Smooth muscle cell (in vitro differentiated cells): ENCODE measurements at regions not wholly inside any gene's neighbourhood (a gene's known extent, or its start where the extent isn't known, plus 50 kb on each side); places are given as distances from the start of the nearest gene placed in this dataset.

Experiments
- DNase-seq: peaks from one replicate; lab custom pipeline; 2025; ENCODE audit not compliant: unreplicated experiment; lab: John Stamatoyannopoulos, UW
- H2AFZ ChIP-seq: fragments of 200-600 bp; sonication (generic); 2 replicates; pipeline ENCODE4 v1.6.0; 2016; ENCODE audit warnings: antibody characterized with exemption, low read depth, mild to moderate bottlenecking
- H3F3A ChIP-seq: fragments of 200-600 bp; sonication (generic); 2 replicates; pipeline ENCODE4 v1.6.0; 2017; ENCODE audit warnings: antibody characterized with exemption, low read depth
- H3K27ac ChIP-seq: fragments of 200-600 bp; sonication (generic); 2 replicates; pipeline ENCODE4 v1.5.1; 2016; ENCODE audit warnings: low read depth, mild to moderate bottlenecking
- H3K27me3 ChIP-seq: fragments of 200-600 bp; sonication (generic); 2 replicates; pipeline ENCODE4 v1.6.1; 2016; ENCODE audit warnings: low read depth, mild to moderate bottlenecking
- H3K36me3 ChIP-seq: fragments of 200-600 bp; sonication (generic); 2 replicates; pipeline ENCODE4 v1.5.1; 2016; ENCODE audit warnings: low read depth
- H3K4me1 ChIP-seq: fragments of 200-600 bp; sonication (generic); 2 replicates; pipeline ENCODE4 v1.5.1; 2016; ENCODE audit warnings: low read depth
- H3K4me2 ChIP-seq: fragments of 200-600 bp; sonication (generic); 2 replicates; pipeline ENCODE4 v1.6.0; 2016; ENCODE audit warnings: mild to moderate bottlenecking
- H3K4me3 ChIP-seq: fragments of 200-600 bp; sonication (generic); 2 replicates; pipeline ENCODE4 v1.5.1; 2016; ENCODE audit warnings: mild to moderate bottlenecking
- H3K79me2 ChIP-seq: fragments of 200-600 bp; sonication (generic); 2 replicates; pipeline ENCODE4 v1.6.0; 2016; ENCODE audit warnings: low read depth, mild to moderate bottlenecking
- H3K9ac ChIP-seq: fragments of 200-600 bp; sonication (generic); 2 replicates; pipeline ENCODE4 v1.6.0; 2016; ENCODE audit warnings: low read depth
- H3K9me3 ChIP-seq: fragments of 200-600 bp; sonication (generic); replicated peaks from 2 replicates; pipeline ENCODE4 v1.5.1; 2016; ENCODE audit warnings: low read depth
- H4K20me1 ChIP-seq: fragments of 200-600 bp; sonication (generic); 2 replicates; pipeline ENCODE4 v1.6.0; 2016; ENCODE audit warnings: low read depth
- WGBS: methylation state at CpG from one replicate; pipeline ENCODE4 v1.1.7; 2016; ENCODE audit warnings: low lambda C conversion rate; 5-methylcytosine and 5-hydroxymethylcytosine counted together
- TF ChIP-seq, protein P1 (sequence below): fragments of 200-600 bp; sonication (generic); IDR thresholded peaks from 2 replicates; pipeline ENCODE4 v1.5.1; 2017; ENCODE audit warnings: borderline replicate concordance, mild to moderate bottlenecking, antibody characterized with exemption; ENCODE audit not compliant: insufficient read depth, poor library complexity, severe bottlenecking

DNA sequence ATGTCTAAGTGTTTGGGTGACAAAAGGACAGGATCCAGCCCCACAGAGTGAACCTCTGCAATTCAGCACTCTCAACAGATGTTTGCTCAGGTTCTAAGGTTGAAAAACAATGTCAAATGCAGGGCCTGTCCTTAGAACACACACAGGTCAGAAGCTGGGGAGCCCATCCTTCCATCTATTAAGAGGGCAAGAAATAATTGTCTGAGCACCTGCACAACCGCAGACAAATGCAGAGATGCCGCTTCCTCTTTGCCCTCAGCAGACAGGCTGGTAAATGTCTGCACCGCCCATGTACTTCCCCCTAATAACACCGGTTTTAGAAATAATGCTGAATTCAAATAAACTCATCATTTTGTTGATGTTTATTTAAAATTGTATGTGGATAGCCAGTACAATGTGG is 414.5 kb upstream of the ADAMTS16 start:
- no peaks in the 10 kb centered on the region for H4K20me1 ChIP-seq
- no peak overlapping the region for H2AFZ ChIP-seq
- TF ChIP-seq, protein P1, sequence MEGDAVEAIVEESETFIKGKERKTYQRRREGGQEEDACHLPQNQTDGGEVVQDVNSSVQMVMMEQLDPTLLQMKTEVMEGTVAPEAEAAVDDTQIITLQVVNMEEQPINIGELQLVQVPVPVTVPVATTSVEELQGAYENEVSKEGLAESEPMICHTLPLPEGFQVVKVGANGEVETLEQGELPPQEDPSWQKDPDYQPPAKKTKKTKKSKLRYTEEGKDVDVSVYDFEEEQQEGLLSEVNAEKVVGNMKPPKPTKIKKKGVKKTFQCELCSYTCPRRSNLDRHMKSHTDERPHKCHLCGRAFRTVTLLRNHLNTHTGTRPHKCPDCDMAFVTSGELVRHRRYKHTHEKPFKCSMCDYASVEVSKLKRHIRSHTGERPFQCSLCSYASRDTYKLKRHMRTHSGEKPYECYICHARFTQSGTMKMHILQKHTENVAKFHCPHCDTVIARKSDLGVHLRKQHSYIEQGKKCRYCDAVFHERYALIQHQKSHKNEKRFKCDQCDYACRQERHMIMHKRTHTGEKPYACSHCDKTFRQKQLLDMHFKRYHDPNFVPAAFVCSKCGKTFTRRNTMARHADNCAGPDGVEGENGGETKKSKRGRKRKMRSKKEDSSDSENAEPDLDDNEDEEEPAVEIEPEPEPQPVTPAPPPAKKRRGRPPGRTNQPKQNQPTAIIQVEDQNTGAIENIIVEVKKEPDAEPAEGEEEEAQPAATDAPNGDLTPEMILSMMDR, result no peak
- no peaks in the 10 kb centered on the region for H3K79me2 ChIP-seq
- H3K36me3 ChIP-seq, result no peaks in the 10 kb centered on the region
- H3K4me3 ChIP-seq, result no peak overlapping the region
- no peaks in the 10 kb centered on the region for H3K27me3 ChIP-seq
- no peaks in the 10 kb centered on the region for H3F3A ChIP-seq
- H3K4me1 ChIP-seq, result no peaks in the 10 kb centered on the region
- H3K9ac ChIP-seq, result no peak overlapping the region
- no peak for DNase-seq
- no peaks in the 10 kb centered on the region for H3K9me3 ChIP-seq
- H3K27ac ChIP-seq, result no peak overlapping the region
- 90% methylated on average over 4 of the region's 4 CpGs for WGBS
- no peak overlapping the region for H3K4me2 ChIP-seq

DNA sequence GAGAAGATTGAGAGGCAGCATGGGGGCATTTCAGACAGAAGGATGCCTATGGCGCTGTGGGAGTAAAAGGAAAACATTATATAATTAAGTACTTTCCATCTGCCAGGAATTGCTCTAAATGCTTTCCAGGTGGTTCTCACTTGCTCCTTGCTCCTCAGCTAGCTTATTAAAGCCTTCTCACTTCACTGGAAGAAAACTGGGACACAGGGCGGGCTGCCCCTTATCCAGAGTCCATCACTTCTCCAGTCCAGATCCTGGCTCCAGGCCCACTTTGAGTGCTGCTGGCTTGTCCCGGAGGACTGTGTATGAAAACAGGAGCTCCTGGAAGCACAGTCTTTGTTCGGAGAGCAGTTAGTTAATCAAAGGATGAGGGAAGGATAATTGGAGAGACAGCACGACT is 409.9 kb upstream of the ADAMTS16 start:
- 87% methylated on average over 5 of the region's 5 CpGs for WGBS
- Histone ChIP-seq H3K9me3 (no peaks in the 10 kb centered on the region), H2AFZ (no peak overlapping the region), H3K4me2 (no peak overlapping the region), H3F3A (no peaks in the 10 kb centered on the region), H4K20me1 (no peaks in the 10 kb centered on the region), H3K79me2 (no peaks in the 10 kb centered on the region), H3K27ac (no peak overlapping the region), H3K9ac (no peak overlapping the region), H3K27me3 (no peaks in the 10 kb centered on the region), H3K4me3 (no peak overlapping the region), H3K4me1 (no peaks in the 10 kb centered on the region), H3K36me3 (no peaks in the 10 kb centered on the region)
- DNase-seq, result no peak
- TF ChIP-seq, protein P1, result no peak

- no peak overlapping the region for H3K4me2 ChIP-seq
- H4K20me1 ChIP-seq, result no peaks in the 10 kb centered on the region
- no peaks in the 10 kb centered on the region for H3K79me2 ChIP-seq
- H3K4me1 ChIP-seq, result no peaks in the 10 kb centered on the region
- WGBS, result 76% methylated on average over 2 of the region's 2 CpGs
- no peaks in the 10 kb centered on the region for H3K36me3 ChIP-seq
- TF ChIP-seq, protein P1, result no peak
- no peak overlapping the region for H3K9ac ChIP-seq
- no peak for DNase-seq
- H3K27me3 ChIP-seq, result no peaks in the 10 kb centered on the region
- H2AFZ ChIP-seq, result no peak overlapping the region
- no peak overlapping the region for H3K27ac ChIP-seq
- H3F3A ChIP-seq, result no peaks in the 10 kb centered on the region
- H3K9me3 ChIP-seq, result no peaks in the 10 kb centered on the region
- no peak overlapping the region for H3K4me3 ChIP-seq
Measured at GRCh38 chr5:4734348-4734747, 405.8 kb upstream of the ADAMTS16 start.

GRCh38 chr5:4735261-4735660 is 404.9 kb upstream of the ADAMTS16 start:
- no peaks in the 10 kb centered on the region for H3K9me3 ChIP-seq
- no peaks in the 10 kb centered on the region for H3K36me3 ChIP-seq
- H3K27me3 ChIP-seq, result no peaks in the 10 kb centered on the region
- no peak overlapping the region for H3K4me2 ChIP-seq
- TF ChIP-seq, protein P1, result no peak
- H3K9ac ChIP-seq, result no peak overlapping the region
- no peaks in the 10 kb centered on the region for H3F3A ChIP-seq
- H4K20me1 ChIP-seq, result no peaks in the 10 kb centered on the region
- no peaks in the 10 kb centered on the region for H3K4me1 ChIP-seq
- H3K4me3 ChIP-seq, result no peak overlapping the region
- H2AFZ ChIP-seq, result no peak overlapping the region
- H3K27ac ChIP-seq, result no peak overlapping the region
- WGBS, result 68% methylated on average over 3 of the region's 3 CpGs
- no peak for DNase-seq
- H3K79me2 ChIP-seq, result no peaks in the 10 kb centered on the region
